Thyroid gland (tissue), 4 donors: ENCODE measurements at regions not wholly inside any gene's neighbourhood (a gene's known extent, or its start where the extent isn't known, plus 50 kb on each side); places are given as distances from the start of the nearest gene placed in this dataset.

Experiments used
- POLR2A ChIP-seq, 2 donors: fragments of 450-650 bp; IDR thresholded peaks; one replicate each; pipeline ENCODE4 v1.6.1; 2017; ENCODE audit warnings: antibody characterized with exemption in 2 of 2, mild to moderate bottlenecking in 2 of 2, moderate library complexity in 1 of 2
- TF ChIP-seq, protein P1 (sequence below), 6 experiments: fragments of 200-600 bp in 3 of 6; fragments of 450-650 bp in 3 of 6; sonication (generic) in 3 of 6; IDR thresholded peaks; one replicate each; pipeline ENCODE4 v1.5.1; 2016 to 2019; ENCODE audit warnings: antibody characterized with exemption in 6 of 6, mild to moderate bottlenecking in 2 of 6, inconsistent platforms in 1 of 6, moderate library complexity in 1 of 6

DNA sequence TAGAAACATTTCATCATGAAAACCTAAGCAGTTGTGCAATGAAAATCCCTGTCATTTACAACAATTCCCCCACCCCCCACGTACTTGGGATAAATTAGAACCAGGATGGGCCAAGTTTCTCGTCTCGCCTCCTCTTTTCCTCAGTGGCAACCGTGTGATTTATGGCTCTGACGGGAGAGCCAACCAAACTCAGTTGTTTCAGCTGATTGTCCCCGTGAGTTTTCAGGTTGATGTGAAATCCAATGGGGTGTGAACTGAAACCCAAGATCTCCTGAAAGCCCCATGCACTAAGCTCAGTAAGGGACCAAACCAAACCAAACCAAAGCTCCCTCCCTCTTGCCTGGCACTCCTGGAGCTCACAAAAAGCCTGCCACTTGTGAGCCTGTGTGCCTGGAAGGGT is 138.7 kb upstream of the SLC24A2 start:
- TF ChIP-seq, protein P1, sequence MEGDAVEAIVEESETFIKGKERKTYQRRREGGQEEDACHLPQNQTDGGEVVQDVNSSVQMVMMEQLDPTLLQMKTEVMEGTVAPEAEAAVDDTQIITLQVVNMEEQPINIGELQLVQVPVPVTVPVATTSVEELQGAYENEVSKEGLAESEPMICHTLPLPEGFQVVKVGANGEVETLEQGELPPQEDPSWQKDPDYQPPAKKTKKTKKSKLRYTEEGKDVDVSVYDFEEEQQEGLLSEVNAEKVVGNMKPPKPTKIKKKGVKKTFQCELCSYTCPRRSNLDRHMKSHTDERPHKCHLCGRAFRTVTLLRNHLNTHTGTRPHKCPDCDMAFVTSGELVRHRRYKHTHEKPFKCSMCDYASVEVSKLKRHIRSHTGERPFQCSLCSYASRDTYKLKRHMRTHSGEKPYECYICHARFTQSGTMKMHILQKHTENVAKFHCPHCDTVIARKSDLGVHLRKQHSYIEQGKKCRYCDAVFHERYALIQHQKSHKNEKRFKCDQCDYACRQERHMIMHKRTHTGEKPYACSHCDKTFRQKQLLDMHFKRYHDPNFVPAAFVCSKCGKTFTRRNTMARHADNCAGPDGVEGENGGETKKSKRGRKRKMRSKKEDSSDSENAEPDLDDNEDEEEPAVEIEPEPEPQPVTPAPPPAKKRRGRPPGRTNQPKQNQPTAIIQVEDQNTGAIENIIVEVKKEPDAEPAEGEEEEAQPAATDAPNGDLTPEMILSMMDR (IDR thresholded peaks at IDR 0.05): no peak
- no peak for TF ChIP-seq POLR2A (IDR thresholded peaks at IDR 0.05)
